ENCODE measurements at regions not wholly inside any gene's neighbourhood (a gene's known extent, or its start where the extent isn't known, plus 50 kb on each side); places are given as distances from the start of the nearest gene placed in this dataset.

GRCh38 chr10:90372451-90372850 is 485.4 kb downstream of the HTR7 start:
- TF ChIP-seq CTCF (optimal IDR thresholded peaks at IDR 0.05 in 1 of 3, IDR thresholded peaks at IDR 0.05 in 1 of 3, conservative IDR thresholded peaks at IDR 0.05 in 1 of 3; ENCODE audit: extremely low read depth in 1 of 3, insufficient read depth in 2 of 3, low read length in 3 of 3) (no peak), EZH2 (IDR thresholded peaks at IDR 0.05; ENCODE audit: low read length) (no peak)
